Left renal pelvis (tissue), 4 donors: ENCODE measurements at regions not wholly inside any gene's neighbourhood (a gene's known extent, or its start where the extent isn't known, plus 50 kb on each side); places are given as distances from the start of the nearest gene placed in this dataset.
"Not testable (repeated sequence)": the region's sequence is repeated elsewhere in the genome, so short reads cannot be mapped to it uniquely, and the experiment has no call there.

ENCODE experiments used
- DNase-seq, 4 donors: peaks; one replicate each; pipeline ENCODE4 v3.0.0-alpha.2; 2013; ENCODE audit warnings: low read depth in 4 of 4, low spot score in 3 of 4

- DNase-seq, result no peak
Observed at GRCh38 chr3:88403319-88403718, 253.6 kb downstream of the C3orf38 start.

- DNase-seq, result no peak
Observed at GRCh38 chr3:88408097-88408496, 258.3 kb downstream of the C3orf38 start.

GRCh38 chr3:88408935-88409334 is 259.2 kb downstream of the C3orf38 start:
- DNase-seq, result no peak

- DNase-seq, result no peak
Observed at GRCh38 chr3:88410259-88410658, 260.5 kb downstream of the C3orf38 start.

- no peak for DNase-seq
Observed at GRCh38 chr3:88412346-88412745, 262.6 kb downstream of the C3orf38 start.

- no peak for DNase-seq
Observed at GRCh38 chr3:88416436-88416835, 266.7 kb downstream of the C3orf38 start.

- DNase-seq, result no peak
Observed at GRCh38 chr3:88418219-88418618, 268.5 kb downstream of the C3orf38 start.

GRCh38 chr3:88433568-88433967 is 283.8 kb downstream of the C3orf38 start:
- no peak for DNase-seq

GRCh38 chr3:88434001-88434400 is 284.2 kb downstream of the C3orf38 start:
- no peak for DNase-seq

GRCh38 chr3:88440701-88441100 is 290.9 kb downstream of the C3orf38 start:
- DNase-seq, result no peak

- no peak for DNase-seq
Observed at GRCh38 chr3:88443066-88443465, 293.3 kb downstream of the C3orf38 start.

GRCh38 chr3:88444251-88444650 is 294.5 kb downstream of the C3orf38 start:
- no peak for DNase-seq

- DNase-seq, result no peak
Observed at GRCh38 chr3:88452228-88452627, 302.5 kb downstream of the C3orf38 start.

- DNase-seq, result no peak
Observed at GRCh38 chr3:88460369-88460768, 310.6 kb downstream of the C3orf38 start.

- no peak for DNase-seq
Observed at GRCh38 chr3:88462230-88462629, 312.5 kb downstream of the C3orf38 start.

GRCh38 chr3:88467191-88467590 is 317.4 kb downstream of the C3orf38 start:
- DNase-seq, result no peak

GRCh38 chr3:88469216-88469615 is 319.5 kb downstream of the C3orf38 start:
- no peak for DNase-seq

GRCh38 chr3:88478460-88478859 is 328.7 kb downstream of the C3orf38 start:
- DNase-seq, result no peak

GRCh38 chr3:88480822-88481221 is 331.1 kb downstream of the C3orf38 start:
- DNase-seq, result no peak

- no peak for DNase-seq
Observed at GRCh38 chr3:88485001-88485400, 335.2 kb downstream of the C3orf38 start.

- DNase-seq, result not testable (repeated sequence)
Observed at GRCh38 chr3:88508818-88509217, 359.1 kb downstream of the C3orf38 start.

- DNase-seq, result no peak
Observed at GRCh38 chr3:88509582-88509981, 359.8 kb downstream of the C3orf38 start.

GRCh38 chr3:88528494-88528893 is 378.7 kb downstream of the C3orf38 start:
- DNase-seq, result no peak

GRCh38 chr3:88534534-88534933 is 384.8 kb downstream of the C3orf38 start:
- no peak for DNase-seq
